PFSK-1 (cell line): ENCODE measurements at regions not wholly inside any gene's neighbourhood (a gene's known extent, or its start where the extent isn't known, plus 50 kb on each side); places are given as distances from the start of the nearest gene placed in this dataset.

ENCODE experiments used
- FOXP2 ChIP-seq: optimal IDR thresholded peaks from 2 replicates; pipeline ENCODE3; 2011; ENCODE audit warnings: borderline replicate concordance, control low read depth, inconsistent platforms; ENCODE audit not compliant: insufficient read depth; ENCODE audit errors: extremely low read length, extremely low read depth
- POLR2AphosphoS5 ChIP-seq: IDR thresholded peaks from 2 replicates; pipeline ENCODE4 v1.6.1; 2012; ENCODE audit warnings: low read depth, mild to moderate bottlenecking, control low read depth, low read length, moderate library complexity
- SIN3A ChIP-seq: IDR thresholded peaks from 2 replicates; pipeline ENCODE4 v1.6.1; 2012; ENCODE audit warnings: mild to moderate bottlenecking, low read length, moderate library complexity, borderline replicate concordance; ENCODE audit not compliant: insufficient read depth
- TAF1 ChIP-seq: IDR thresholded peaks from 2 replicates; pipeline ENCODE4 v1.6.1; 2012; ENCODE audit warnings: low read length, control low read depth, borderline replicate concordance; ENCODE audit not compliant: insufficient read depth
- TF ChIP-seq, protein P1 (sequence below), 2 experiments: IDR thresholded peaks; 2 replicates each; pipeline versions ENCODE4 v1.6.1 to v1.8.0; 2011 to 2012; ENCODE audit warnings: low read depth in 2 of 2, low read length in 2 of 2, control low read depth in 1 of 2, inconsistent platforms in 1 of 2, mild to moderate bottlenecking in 1 of 2, moderate library complexity in 1 of 2; ENCODE audit not compliant: insufficient read depth in 1 of 2

- TF ChIP-seq SIN3A, result no peak
- TF ChIP-seq, protein P1, sequence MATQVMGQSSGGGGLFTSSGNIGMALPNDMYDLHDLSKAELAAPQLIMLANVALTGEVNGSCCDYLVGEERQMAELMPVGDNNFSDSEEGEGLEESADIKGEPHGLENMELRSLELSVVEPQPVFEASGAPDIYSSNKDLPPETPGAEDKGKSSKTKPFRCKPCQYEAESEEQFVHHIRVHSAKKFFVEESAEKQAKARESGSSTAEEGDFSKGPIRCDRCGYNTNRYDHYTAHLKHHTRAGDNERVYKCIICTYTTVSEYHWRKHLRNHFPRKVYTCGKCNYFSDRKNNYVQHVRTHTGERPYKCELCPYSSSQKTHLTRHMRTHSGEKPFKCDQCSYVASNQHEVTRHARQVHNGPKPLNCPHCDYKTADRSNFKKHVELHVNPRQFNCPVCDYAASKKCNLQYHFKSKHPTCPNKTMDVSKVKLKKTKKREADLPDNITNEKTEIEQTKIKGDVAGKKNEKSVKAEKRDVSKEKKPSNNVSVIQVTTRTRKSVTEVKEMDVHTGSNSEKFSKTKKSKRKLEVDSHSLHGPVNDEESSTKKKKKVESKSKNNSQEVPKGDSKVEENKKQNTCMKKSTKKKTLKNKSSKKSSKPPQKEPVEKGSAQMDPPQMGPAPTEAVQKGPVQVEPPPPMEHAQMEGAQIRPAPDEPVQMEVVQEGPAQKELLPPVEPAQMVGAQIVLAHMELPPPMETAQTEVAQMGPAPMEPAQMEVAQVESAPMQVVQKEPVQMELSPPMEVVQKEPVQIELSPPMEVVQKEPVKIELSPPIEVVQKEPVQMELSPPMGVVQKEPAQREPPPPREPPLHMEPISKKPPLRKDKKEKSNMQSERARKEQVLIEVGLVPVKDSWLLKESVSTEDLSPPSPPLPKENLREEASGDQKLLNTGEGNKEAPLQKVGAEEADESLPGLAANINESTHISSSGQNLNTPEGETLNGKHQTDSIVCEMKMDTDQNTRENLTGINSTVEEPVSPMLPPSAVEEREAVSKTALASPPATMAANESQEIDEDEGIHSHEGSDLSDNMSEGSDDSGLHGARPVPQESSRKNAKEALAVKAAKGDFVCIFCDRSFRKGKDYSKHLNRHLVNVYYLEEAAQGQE (IDR thresholded peaks at IDR 0.05; ENCODE audit: insufficient read depth in 1 of 2, low read depth in 2 of 2, low read length in 2 of 2), result no peak
- no peak for TF ChIP-seq POLR2AphosphoS5
- no peak for TF ChIP-seq TAF1
- TF ChIP-seq FOXP2, result no peak
Observed at GRCh38 chr10:8279598-8279997, 225.1 kb downstream of the GATA3 start.

GRCh38 chr10:8280946-8281345, 226.5 kb downstream of the GATA3 start:
- TF ChIP-seq FOXP2 (no peak), POLR2AphosphoS5 (no peak), SIN3A (no peak), TAF1 (no peak)
- TF ChIP-seq, protein P1 (IDR thresholded peaks at IDR 0.05; ENCODE audit: insufficient read depth in 1 of 2, low read depth in 2 of 2, low read length in 2 of 2), result no peak

DNA sequence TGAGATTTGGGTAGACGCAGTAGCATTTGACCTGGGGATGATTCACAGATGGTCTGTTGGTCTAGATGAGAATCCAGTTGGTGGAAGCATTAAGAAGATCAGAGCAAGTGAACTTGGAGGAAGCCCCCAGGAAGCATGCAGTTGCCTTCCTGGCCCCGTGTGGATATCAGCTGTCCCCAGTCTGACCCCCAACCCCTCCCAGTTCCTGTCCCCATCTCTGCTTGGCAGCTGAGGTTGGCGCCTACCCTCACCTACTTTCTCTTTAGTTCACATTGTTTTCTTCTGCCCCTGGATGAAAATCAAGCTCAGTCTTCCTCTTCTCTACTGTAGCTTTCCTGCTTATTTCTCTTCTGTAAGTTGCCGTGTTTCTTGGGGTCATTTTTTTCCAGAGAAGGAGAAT, 227.9 kb downstream of the GATA3 start:
- TF ChIP-seq TAF1, result no peak
- TF ChIP-seq SIN3A, result no peak
- TF ChIP-seq, protein P1 (IDR thresholded peaks at IDR 0.05; ENCODE audit: insufficient read depth in 1 of 2, low read depth in 2 of 2, low read length in 2 of 2), result no peak
- TF ChIP-seq POLR2AphosphoS5, result no peak
- TF ChIP-seq FOXP2, result no peak

- TF ChIP-seq SIN3A, result no peak
- TF ChIP-seq, protein P1 (IDR thresholded peaks at IDR 0.05; ENCODE audit: insufficient read depth in 1 of 2, low read depth in 2 of 2, low read length in 2 of 2), result no peak
- no peak for TF ChIP-seq TAF1
- no peak for TF ChIP-seq POLR2AphosphoS5
- no peak for TF ChIP-seq FOXP2
Observed at GRCh38 chr10:8283166-8283905, 228.8 kb downstream of the GATA3 start.

DNA sequence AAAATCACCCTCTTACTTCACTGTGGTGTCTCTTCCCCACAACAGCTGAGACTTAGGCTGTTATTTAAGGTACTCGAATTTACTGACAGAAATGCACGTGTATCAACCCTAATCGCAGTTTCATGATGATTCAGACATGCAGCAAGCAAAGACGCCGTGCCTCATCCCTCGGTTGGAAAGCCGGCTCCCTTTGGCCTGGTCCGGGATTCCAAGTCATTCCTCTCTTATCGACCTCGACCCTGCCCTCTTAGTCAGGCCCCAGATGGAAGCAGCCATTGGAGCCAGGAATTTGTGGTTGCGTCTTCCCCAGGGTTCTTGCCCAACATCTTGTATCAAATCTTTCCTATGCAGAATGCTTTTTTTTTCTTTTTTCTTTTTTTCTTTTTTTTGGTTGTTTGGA, 229.5 kb downstream of the GATA3 start:
- TF ChIP-seq SIN3A (no peak), FOXP2 (no peak), TAF1 (no peak), POLR2AphosphoS5 (no peak)
- TF ChIP-seq, protein P1 (IDR thresholded peaks at IDR 0.05; ENCODE audit: insufficient read depth in 1 of 2, low read depth in 2 of 2, low read length in 2 of 2), result no peak
